ENCODE measurements at regions not wholly inside any gene's neighbourhood (a gene's known extent, or its start where the extent isn't known, plus 50 kb on each side); places are given as distances from the start of the nearest gene placed in this dataset.

- TF ChIP-seq ZNF521 (tag by site-specific recombination; IDR thresholded peaks at IDR 0.05): no peak
- TF ChIP-seq ZNF76 (tag by site-specific recombination; IDR thresholded peaks at IDR 0.05; ENCODE audit: borderline replicate concordance, low read depth): no peak
- no peak for TF ChIP-seq PRDM10 (tag by site-specific recombination; IDR thresholded peaks at IDR 0.05)
- no peak for TF ChIP-seq CTCF (tag by site-specific recombination; IDR thresholded peaks at IDR 0.05)
- no peak for TF ChIP-seq ZNF785 (tag by site-specific recombination; IDR thresholded peaks at IDR 0.05)
- no peak for TF ChIP-seq YY1 (tag by site-specific recombination; IDR thresholded peaks at IDR 0.05)
- TF ChIP-seq ZBTB8A (tag by site-specific recombination; IDR thresholded peaks at IDR 0.05): no peak
- TF ChIP-seq, protein P1, sequence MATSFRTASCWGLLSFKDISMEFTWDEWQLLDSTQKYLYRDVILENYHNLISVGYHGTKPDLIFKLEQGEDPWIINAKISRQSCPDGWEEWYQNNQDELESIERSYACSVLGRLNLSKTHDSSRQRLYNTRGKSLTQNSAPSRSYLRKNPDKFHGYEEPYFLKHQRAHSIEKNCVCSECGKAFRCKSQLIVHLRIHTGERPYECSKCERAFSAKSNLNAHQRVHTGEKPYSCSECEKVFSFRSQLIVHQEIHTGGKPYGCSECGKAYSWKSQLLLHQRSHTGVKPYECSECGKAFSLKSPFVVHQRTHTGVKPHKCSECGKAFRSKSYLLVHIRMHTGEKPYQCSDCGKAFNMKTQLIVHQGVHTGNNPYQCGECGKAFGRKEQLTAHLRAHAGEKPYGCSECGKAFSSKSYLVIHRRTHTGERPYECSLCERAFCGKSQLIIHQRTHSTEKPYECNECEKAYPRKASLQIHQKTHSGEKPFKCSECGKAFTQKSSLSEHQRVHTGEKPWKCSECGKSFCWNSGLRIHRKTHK (tag by site-specific recombination; IDR thresholded peaks at IDR 0.05): no peak
- TF ChIP-seq INSM2 (tag by site-specific recombination; IDR thresholded peaks at IDR 0.05): no peak
- TF ChIP-seq ZSCAN30 (tag by site-specific recombination; IDR thresholded peaks at IDR 0.05): no peak
- TF ChIP-seq TRIM28 (IDR thresholded peaks at IDR 0.05; ENCODE audit: borderline replicate concordance, low read length): no peak
- TF ChIP-seq ZNF211 (tag by site-specific recombination; IDR thresholded peaks at IDR 0.05; ENCODE audit: low read depth): no peak
These were observed 342.0 kb downstream of the RFC3 start for GRCh38 chr13:34159946-34160345.
